Epithelial cell of esophagus (primary cell): ENCODE measurements at regions not wholly inside any gene's neighbourhood (a gene's known extent, or its start where the extent isn't known, plus 50 kb on each side); places are given as distances from the start of the nearest gene placed in this dataset.
A peak's percentile ranks its signal among the peaks of the same experiment; 100 is the strongest.
"Not testable (repeated sequence)": the region's sequence is repeated elsewhere in the genome, so short reads cannot be mapped to it uniquely, and the experiment has no call there.

Source experiments
- DNase-seq: peaks from one replicate; pipeline ENCODE4 v3.0.0; 2010; ENCODE audit warnings: low read depth
- H3K4me3 ChIP-seq: 2 replicates; pipeline ENCODE4 v1.5.1; 2011; ENCODE audit warnings: mild to moderate bottlenecking, low read length, control low read depth
- TF ChIP-seq, protein P1 (sequence below): IDR thresholded peaks from 2 replicates; pipeline ENCODE4 v1.5.1; 2011; ENCODE audit warnings: low read depth, mild to moderate bottlenecking, low read length, control low read depth, inconsistent platforms; ENCODE audit not compliant: insufficient read depth; ENCODE audit errors: missing control alignments

DNA sequence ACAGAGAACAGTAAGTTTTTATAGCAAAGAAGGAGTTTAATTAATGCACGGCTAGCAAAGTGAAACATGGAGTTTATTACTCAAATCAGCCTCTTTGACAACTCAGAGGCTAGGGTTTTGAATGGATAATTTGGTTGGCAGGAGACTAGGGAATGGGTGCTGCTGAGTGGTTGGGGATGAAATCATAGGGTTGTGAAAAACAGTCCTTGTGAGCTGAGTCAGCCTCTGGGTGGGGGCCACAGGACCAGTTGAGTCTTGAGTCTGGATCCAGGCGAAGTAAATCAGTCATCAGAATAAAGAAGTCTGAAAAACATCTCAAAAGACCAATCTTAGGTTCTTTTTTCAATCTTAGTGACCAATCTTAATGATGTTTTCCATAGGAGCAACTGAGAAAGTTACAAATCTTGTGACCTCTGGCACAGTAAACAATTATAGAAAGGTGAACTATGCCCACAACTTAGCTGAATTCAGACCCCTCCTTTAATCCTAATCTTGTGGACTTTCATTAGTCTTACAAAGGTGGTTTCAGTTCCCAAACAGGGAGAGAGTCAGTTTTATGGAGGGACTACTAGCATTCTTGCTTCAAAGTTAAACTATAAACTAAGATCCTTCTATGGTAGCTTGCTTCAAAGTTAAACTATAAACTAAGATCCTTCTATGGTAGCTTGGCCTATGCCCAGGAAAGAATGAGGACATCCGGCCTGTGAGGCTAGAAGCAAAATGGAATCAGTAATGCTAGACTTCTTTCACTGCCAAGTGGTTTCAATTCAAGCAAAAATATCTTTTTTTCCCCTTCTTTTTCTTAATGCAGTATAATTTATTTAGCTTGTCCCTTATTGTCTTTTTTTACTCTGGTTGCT, 84.5 kb downstream of the AASDHPPT start:
- TF ChIP-seq, protein P1, sequence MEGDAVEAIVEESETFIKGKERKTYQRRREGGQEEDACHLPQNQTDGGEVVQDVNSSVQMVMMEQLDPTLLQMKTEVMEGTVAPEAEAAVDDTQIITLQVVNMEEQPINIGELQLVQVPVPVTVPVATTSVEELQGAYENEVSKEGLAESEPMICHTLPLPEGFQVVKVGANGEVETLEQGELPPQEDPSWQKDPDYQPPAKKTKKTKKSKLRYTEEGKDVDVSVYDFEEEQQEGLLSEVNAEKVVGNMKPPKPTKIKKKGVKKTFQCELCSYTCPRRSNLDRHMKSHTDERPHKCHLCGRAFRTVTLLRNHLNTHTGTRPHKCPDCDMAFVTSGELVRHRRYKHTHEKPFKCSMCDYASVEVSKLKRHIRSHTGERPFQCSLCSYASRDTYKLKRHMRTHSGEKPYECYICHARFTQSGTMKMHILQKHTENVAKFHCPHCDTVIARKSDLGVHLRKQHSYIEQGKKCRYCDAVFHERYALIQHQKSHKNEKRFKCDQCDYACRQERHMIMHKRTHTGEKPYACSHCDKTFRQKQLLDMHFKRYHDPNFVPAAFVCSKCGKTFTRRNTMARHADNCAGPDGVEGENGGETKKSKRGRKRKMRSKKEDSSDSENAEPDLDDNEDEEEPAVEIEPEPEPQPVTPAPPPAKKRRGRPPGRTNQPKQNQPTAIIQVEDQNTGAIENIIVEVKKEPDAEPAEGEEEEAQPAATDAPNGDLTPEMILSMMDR: no peak
- H3K4me3 ChIP-seq: no peak overlapping the region
- DNase-seq: peak; percentile 69

- no peak overlapping the region for H3K4me3 ChIP-seq
- TF ChIP-seq, protein P1: no peak
- no peak for DNase-seq
Measured at GRCh38 chr11:106167085-106167484, 89.6 kb downstream of the AASDHPPT start.

GRCh38 chr11:106172386-106172991, 95.0 kb downstream of the AASDHPPT start:
- TF ChIP-seq, protein P1: no peak
- peak; percentile 74 for DNase-seq

GRCh38 chr11:106173291-106173690, 95.8 kb downstream of the AASDHPPT start:
- no peak for DNase-seq
- no peak overlapping the region for H3K4me3 ChIP-seq
- TF ChIP-seq, protein P1: no peak

More at GRCh38 chr11:106172386-106172991, 95.0 kb downstream of the AASDHPPT start:
- no peak overlapping the region for H3K4me3 ChIP-seq

DNA sequence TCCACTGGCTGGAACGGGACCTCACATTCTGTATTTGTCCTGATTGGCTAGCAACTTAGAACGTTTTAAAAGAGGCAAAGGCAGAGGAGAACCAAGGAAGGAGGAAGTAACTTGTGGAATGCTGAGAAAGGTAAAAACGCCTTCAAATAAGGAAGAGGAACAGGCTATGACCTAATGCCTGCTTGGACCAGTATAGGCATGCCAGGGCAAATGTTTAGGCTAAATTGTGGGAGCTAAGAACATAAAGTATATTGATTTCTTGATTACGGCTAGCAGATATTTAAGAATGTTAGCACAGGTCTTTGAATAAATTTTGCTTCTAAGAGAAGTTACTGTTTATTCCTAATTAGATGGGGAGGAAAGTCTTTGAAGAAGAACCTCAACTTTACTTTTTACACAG, 96.5 kb downstream of the AASDHPPT start:
- H3K4me3 ChIP-seq: not testable (repeated sequence)

GRCh38 chr11:106176817-106177216, 99.4 kb downstream of the AASDHPPT start:
- DNase-seq: no peak
- H3K4me3 ChIP-seq: no peak overlapping the region
- TF ChIP-seq, protein P1: no peak

More for the DNA sequence above, 96.5 kb downstream of the AASDHPPT start:
- DNase-seq: peak; percentile 67

DNA sequence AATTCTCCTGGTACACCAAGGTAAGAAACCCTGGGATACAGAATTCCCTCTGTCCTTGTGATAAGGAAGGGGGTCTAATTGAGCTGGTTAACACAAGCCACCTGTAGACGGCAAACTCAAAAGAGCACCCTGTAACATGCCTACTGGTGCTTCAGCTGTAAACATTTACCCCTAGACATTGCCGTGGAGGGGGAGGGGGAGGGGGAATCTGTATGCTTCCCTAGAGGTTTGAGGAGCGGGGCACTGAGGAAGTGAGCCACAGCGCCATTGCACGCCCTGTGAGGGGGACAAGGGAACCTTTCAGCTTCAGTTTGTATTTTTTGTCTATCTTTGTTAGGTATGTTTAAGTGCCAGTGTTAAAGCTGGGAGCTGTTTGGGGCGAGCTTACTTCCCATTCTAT, 99.8 kb downstream of the AASDHPPT start:
- H3K4me3 ChIP-seq: no peak overlapping the region
- TF ChIP-seq, protein P1: no peak
- DNase-seq: no peak
